ENCODE measurements at regions not wholly inside any gene's neighbourhood (a gene's known extent, or its start where the extent isn't known, plus 50 kb on each side); places are given as distances from the start of the nearest gene placed in this dataset.

GRCh38 chr9:31390403-31391025, 993.9 kb upstream of the ACO1 start:
- no peak for TF ChIP-seq CTCF (IDR thresholded peaks at IDR 0.05)
- TF ChIP-seq POLR2A (IDR thresholded peaks at IDR 0.05; ENCODE audit: low read depth), result no peak
- no peak for TF ChIP-seq POLR2AphosphoS5 (IDR thresholded peaks at IDR 0.05)

Measured in esophagus muscularis mucosa (tissue), 3 donors.